Skin epidermis (tissue), 12 donors: ENCODE measurements at regions not wholly inside any gene's neighbourhood (a gene's known extent, or its start where the extent isn't known, plus 50 kb on each side); places are given as distances from the start of the nearest gene placed in this dataset.
A peak's percentile ranks its signal among the peaks of the same experiment; 100 is the strongest.

Source experiments
- H3K27ac ChIP-seq, 21 experiments: fragments of 200-600 bp; sonication (generic) in 11 of 21; one replicate each; pipeline ENCODE4 v1.5.0; 2020; ENCODE audit warnings: mild to moderate bottlenecking in 3 of 21, inconsistent platforms in 2 of 21, moderate library complexity in 2 of 21
- H3K4me3 ChIP-seq, 7 experiments: fragments of 200-600 bp; sonication (generic) in 2 of 7; one replicate each; pipeline ENCODE4 v1.5.0; 2020; ENCODE audit warnings: inconsistent platforms in 2 of 7, mild to moderate bottlenecking in 2 of 7, moderate library complexity in 1 of 7

DNA sequence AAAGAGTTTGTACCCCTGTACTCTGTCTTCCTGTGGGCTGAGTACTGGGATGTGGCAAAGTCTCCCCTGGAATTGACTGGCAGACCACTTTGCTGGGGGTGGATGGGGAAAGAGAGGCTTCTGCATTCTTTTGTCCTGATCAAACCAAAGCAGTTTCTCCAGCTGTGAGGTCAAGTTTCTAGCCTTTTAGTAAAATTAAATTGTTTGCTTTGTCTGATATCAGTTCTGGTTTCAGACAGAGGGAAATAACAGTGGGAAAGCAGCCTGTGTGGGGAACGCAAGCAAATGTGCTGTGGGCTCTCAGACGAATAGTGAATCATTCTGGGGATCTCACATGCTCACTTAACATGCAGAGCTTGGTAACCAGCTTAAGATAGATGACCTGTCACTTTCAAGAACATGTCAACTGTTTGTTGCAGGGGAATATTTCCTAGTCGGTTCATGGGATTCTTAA lies 151.6 kb downstream of the FAT3 start:
- Histone ChIP-seq H3K27ac (no peak overlapping the region), H3K4me3 (no peak overlapping the region)

DNA sequence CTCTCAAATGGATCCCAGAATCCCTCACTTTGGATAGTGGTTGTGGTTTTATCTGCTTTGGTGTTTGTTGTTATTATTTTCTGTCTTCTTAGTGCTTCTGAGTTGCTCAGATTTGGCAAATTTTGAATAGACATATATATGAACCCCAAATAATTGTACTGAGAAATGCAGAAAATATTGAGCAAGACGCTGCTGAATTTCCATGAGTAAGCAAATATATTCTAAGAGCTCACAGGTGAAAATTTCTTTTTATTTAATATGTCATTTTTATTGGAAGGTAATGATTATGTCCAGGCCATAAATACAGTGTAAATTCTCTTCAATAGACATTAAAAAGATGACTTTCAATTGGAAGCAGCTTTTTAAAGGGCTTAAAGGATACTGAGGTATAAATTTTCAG lies 152.1 kb downstream of the FAT3 start:
- no peak overlapping the region for H3K27ac ChIP-seq
- H3K4me3 ChIP-seq, result no peak overlapping the region

DNA sequence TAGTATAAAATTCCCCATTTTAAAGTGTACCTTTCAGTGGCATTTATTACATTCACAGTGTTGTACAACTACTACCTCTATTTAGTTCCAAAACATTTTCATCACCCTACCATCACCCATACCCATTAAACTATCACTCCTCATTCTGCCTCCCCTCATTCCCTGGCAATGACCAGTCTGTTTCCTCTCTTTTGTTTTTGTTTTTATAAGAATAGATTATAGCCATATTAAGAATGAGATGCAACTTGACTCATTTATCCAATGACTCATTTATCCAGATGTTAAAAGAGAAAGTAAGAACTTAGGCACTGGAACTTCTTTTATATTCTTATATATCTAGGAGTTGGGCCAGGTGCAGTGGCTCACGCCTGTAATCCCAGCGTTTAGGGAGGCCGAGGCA lies 156.3 kb downstream of the FAT3 start:
- H3K27ac ChIP-seq, result peak overlapping the region in 1 of 21 experiments; percentile 37

GRCh38 chr11:92382311-92382710 lies 157.7 kb downstream of the FAT3 start:
- H3K27ac ChIP-seq, result no peak overlapping the region
- H3K4me3 ChIP-seq, result no peak overlapping the region

More for the DNA sequence above, 156.3 kb downstream of the FAT3 start:
- H3K4me3 ChIP-seq, result no peak overlapping the region

DNA sequence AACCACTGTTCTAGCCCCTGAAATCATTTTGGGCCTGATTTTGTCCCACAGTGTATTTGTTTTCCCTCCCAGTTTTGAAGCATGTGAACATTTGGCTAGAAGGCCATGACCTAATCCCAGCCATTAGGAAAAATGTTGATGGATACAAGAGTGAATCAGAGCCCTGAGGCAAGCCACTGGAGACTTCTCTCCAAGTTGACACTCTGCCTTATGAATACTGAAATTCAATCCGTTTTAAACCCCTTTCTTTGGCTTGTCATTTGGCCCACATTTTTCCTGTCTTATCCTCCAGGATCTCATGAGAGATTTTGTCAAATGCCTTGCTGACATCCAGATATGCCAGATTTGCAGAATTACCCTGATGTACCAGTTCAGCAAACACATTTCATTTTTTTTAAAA lies 158.8 kb downstream of the FAT3 start:
- Histone ChIP-seq H3K4me3 (no peak overlapping the region), H3K27ac (peak overlapping the region in 1 of 21 experiments; percentile 18)

DNA sequence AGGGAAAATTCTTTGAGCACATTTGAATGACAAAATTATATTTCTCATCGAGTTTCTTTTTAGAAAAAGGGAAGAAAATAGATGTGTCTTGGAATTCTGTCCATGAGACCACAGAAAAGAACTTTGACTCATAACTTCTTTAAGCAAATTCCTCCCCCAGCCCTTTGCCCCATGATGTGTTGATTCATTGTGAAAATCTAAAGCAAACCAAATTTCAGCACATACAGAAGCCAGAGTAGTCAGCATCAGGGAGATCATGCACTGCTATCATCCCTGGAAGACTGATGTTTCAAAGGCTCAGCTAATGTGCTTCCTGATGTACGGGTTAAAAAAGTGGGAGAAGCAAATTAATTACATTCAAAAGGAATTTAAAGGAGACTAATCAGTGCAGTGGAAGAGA lies 159.7 kb downstream of the FAT3 start:
- Histone ChIP-seq H3K27ac (peak overlapping the region in 1 of 21 experiments; percentile 18), H3K4me3 (no peak overlapping the region)

GRCh38 chr11:92384802-92385201 lies 160.2 kb downstream of the FAT3 start:
- no peak overlapping the region for H3K4me3 ChIP-seq
- H3K27ac ChIP-seq, result no peak overlapping the region

DNA sequence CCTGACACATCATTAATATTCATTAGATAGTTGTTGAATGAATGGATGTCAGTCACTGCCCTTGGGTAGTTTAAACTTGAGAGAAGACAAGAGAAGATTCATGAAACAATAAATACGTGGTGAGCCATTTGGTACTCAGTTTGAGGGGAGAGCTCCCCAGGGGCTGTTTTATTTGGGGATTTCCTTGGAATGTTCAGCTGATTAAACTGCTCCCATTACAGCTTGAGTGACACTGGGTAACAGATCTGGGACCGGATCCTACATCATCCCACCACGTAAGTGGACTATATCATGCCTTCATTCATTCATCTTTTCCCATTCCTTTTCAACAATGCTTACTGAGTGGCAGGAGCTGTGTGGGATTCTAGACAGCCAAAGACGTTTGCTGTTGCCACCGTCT lies 162.0 kb downstream of the FAT3 start:
- no peak overlapping the region for H3K27ac ChIP-seq
- H3K4me3 ChIP-seq, result no peak overlapping the region

- H3K4me3 ChIP-seq, result no peak overlapping the region
- H3K27ac ChIP-seq, result no peak overlapping the region
Measured at GRCh38 chr11:92387859-92388258, 163.2 kb downstream of the FAT3 start.

DNA sequence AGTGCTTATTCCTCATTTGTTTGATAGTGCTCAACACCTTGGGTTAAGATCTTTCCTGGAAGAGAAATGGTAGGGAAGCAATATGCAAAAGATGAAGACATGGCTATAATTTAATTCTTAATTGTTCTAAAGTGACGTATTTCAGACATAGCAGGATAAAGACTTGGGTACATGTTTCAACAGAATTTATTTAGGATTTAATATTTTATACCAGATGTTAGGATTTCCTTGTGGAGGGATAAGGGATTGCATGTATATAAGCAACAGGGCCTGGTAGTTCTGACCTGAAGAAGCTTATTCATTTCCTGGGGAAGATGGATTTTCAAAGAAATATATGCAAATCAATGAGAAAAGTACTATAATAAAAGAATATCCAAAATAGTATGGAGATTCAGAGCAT lies 163.8 kb downstream of the FAT3 start:
- H3K27ac ChIP-seq, result no peak overlapping the region
- H3K4me3 ChIP-seq, result no peak overlapping the region

GRCh38 chr11:92390783-92391182 lies 166.2 kb downstream of the FAT3 start:
- no peak overlapping the region for H3K27ac ChIP-seq
- no peak overlapping the region for H3K4me3 ChIP-seq

GRCh38 chr11:92391364-92391763 lies 166.7 kb downstream of the FAT3 start:
- Histone ChIP-seq H3K27ac (no peak overlapping the region), H3K4me3 (no peak overlapping the region)

DNA sequence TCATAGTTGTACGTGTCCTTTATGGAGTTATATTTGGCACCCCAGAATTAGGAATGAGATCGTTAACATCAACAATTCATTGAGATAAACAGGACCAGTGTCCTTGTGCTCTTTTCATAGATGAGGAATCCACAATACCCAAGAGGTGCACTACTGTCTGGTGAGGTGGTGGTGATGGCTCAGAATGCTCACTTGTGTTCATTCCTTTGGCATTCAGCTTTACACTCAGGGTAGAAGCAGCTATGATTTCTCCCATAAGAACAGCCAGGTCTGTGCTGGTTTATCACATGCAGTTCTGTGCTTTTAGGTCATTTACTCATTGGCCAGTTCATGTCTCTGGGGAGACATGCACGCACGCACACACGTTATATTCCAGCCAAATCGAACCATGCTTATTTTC lies 167.2 kb downstream of the FAT3 start:
- no peak overlapping the region for H3K27ac ChIP-seq
- no peak overlapping the region for H3K4me3 ChIP-seq

GRCh38 chr11:92393218-92393617 lies 168.6 kb downstream of the FAT3 start:
- H3K27ac ChIP-seq, result no peak overlapping the region
- H3K4me3 ChIP-seq, result no peak overlapping the region

DNA sequence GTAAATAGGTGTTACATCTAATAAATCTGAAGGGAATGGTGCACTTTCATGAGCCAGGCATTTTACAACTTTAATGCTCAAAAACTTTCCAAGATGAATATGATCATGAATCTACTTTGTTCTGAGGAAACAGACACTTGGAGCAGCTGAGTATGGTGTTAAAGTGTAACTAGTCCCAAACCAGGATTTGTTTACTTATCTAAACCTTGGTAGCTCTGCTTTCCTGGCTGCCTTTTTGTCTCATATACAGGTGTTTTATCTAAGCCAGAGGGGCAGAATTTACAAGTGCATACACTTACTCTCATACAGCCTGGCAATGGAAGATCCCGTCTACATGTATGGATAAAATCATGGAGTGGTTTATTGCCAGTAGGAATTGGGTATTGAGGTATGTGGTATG lies 171.5 kb downstream of the FAT3 start:
- Histone ChIP-seq H3K27ac (no peak overlapping the region), H3K4me3 (no peak overlapping the region)

GRCh38 chr11:92397221-92397755 lies 172.7 kb downstream of the FAT3 start:
- H3K27ac ChIP-seq, result no peak overlapping the region
- no peak overlapping the region for H3K4me3 ChIP-seq

DNA sequence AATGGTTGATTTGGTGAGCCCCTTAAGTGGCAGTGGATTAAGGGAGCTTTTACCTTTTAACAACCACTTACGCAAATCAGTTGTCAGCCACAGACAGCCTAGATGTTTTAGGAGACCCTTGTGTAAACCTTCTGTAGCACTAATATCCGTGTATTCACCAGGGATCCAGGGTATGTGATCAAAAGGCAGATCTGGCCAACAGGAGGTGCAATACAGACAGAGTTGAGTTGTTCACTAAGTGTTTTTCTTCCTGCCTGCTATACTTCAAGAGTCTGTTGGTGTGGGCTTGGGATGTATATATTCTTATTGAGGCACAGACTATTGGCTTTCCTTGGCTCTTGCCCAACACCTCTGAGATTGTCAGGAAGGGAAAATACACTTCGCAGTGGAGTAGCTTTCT lies 175.1 kb downstream of the FAT3 start:
- no peak overlapping the region for H3K27ac ChIP-seq
- H3K4me3 ChIP-seq, result no peak overlapping the region

- H3K4me3 ChIP-seq, result no peak overlapping the region
- peak overlapping the region in 1 of 21 experiments; percentile 71 for H3K27ac ChIP-seq
Measured at GRCh38 chr11:92401520-92401919, 176.9 kb downstream of the FAT3 start.

DNA sequence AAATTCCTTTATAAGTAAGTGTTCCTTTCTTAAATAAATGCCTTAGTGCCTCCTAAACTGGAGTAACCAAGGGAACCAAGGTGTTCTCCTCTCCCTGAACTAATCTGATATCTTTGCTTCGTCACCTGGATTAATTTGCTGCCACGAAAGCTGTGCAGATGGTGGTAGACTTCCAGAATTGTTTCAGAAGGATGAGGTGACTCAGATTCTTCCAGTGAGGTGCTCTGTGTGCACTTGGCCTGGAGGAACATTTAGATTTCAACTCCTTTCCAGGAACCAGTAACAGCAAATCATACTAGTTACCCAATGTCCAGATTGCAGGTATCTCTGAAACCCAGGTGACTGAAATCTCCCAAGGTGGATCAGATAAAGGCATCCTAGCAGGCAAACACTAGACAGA lies 181.9 kb downstream of the FAT3 start:
- Histone ChIP-seq H3K27ac (no peak overlapping the region), H3K4me3 (no peak overlapping the region)

DNA sequence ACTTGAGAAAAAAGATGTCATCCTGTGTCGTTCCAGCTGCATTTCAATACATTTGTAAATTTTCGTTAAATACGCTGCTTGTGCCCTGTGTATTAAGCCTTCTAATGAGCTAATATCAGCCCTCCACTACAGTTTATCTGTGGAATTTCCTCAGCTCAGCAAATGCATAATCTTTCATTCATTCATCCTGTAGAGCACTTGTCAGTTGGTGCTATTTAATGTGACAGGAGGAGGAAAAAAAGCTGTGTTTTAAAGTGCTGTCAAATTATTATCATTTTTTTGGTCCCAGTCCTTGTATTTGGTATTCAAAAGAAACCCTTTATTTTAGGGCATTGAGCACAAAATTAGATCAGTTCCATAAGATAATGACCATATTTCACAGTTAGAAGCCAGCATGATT lies 184.7 kb downstream of the FAT3 start:
- Histone ChIP-seq H3K4me3 (no peak overlapping the region), H3K27ac (no peak overlapping the region)

GRCh38 chr11:92409956-92410355 lies 185.3 kb downstream of the FAT3 start:
- Histone ChIP-seq H3K4me3 (no peak overlapping the region), H3K27ac (no peak overlapping the region)

DNA sequence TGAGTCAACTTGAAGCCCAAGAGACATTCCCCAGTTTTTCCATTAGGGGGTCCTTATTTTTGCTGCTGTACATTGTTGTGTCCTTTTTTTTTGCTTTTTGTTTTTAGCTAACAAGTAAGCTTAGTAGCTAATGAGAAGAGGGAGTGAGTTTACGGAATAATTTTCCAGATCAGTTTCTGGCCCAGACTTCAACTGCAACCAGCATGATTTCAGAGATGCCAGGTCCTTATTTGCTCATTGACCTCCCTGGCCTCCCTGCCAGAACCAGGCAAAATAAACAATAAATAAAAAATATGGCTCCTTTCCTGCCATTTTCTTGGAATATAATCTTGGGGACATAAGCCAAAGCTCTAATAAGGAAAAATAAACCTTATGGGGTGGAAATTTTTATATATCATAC lies 185.9 kb downstream of the FAT3 start:
- Histone ChIP-seq H3K27ac (no peak overlapping the region), H3K4me3 (no peak overlapping the region)

DNA sequence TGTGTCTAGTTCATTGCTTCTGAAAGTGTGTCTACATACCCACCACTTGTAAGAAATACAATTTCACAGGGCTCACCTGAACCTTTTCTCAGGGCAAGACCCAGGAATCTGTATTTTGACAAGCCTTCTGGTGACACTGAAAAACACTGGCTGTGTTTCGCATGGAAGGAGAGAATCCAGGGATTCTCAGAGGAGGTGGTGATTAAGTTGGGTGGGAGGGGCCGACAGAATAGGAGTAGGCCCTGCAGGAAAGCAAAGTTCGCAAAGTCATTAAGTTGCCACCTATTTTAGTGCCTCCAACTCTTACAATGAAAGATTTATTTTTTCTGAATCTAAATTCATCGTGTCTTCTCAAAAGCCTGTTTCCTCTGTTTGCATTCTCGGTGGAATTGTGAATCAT lies 186.8 kb downstream of the FAT3 start:
- Histone ChIP-seq H3K27ac (no peak overlapping the region), H3K4me3 (no peak overlapping the region)
